Caco-2 (cell line): ENCODE measurements at regions not wholly inside any gene's neighbourhood (a gene's known extent, or its start where the extent isn't known, plus 50 kb on each side); places are given as distances from the start of the nearest gene placed in this dataset.

ENCODE experiments used
- BruUV-seq: library from RNA; stranded (reverse); fragments of 400-500 nt; replicated peaks from 2 replicates; lab custom pipeline; 2021; lab: Mats Ljungman, UMichigan
- CTCF ChIA-PET: fragments of 300-600 bp; sonication (Branson Sonifier 250); formaldehyde crosslinking; loops from one replicate; lab custom pipeline; 2022; ENCODE audit warnings: antibody characterized with exemption; lab: Charles Lee
- POLR2A ChIA-PET: fragments of 300-600 bp; sonication (Branson Sonifier 250); formaldehyde crosslinking; loops from one replicate; lab custom pipeline; 2022; ENCODE audit warnings: antibody characterized with exemption; lab: Charles Lee
- DNase-seq, 2 experiments: peaks; one replicate each; pipeline versions ENCODE4 v3.0.0 to v3.0.0-alpha.2; 2020 to 2022
- H3K27me3 ChIP-seq: replicated peaks from 2 replicates; pipeline ENCODE4 v1.6.0; 2011; ENCODE audit warnings: low read length; ENCODE audit not compliant: control insufficient read depth, insufficient read depth
- H3K36me3 ChIP-seq: 2 replicates; pipeline ENCODE4 v1.5.1; 2011; ENCODE audit warnings: low read length; ENCODE audit not compliant: control insufficient read depth, insufficient read depth
- H3K4me1 ChIP-seq: fragments of 250-450 bp; sonication (Bioruptor Pico); 2 replicates; pipeline ENCODE4 v1.5.1; 2020; ENCODE audit warnings: mild to moderate bottlenecking
- H3K4me3 ChIP-seq: 2 replicates; pipeline ENCODE4 v1.5.1; 2011; ENCODE audit warnings: low read depth, mild to moderate bottlenecking, control low read depth, low read length
- H3K9me3 ChIP-seq: fragments of 250-450 bp; sonication (Bioruptor Pico); 2 replicates; pipeline ENCODE4 v1.5.1; 2020; ENCODE audit warnings: mild to moderate bottlenecking, moderate library complexity
- H3K27ac Mint-ChIP-seq: one replicate; pipeline ENCODE4 v1.8.0; 2022; ENCODE audit warnings: mixed read lengths; ENCODE audit not compliant: unreplicated experiment
- H3K27me3 Mint-ChIP-seq: one replicate; pipeline ENCODE4 v1.8.0; 2022; ENCODE audit warnings: mixed read lengths; ENCODE audit not compliant: insufficient read depth, unreplicated experiment
- H3K36me3 Mint-ChIP-seq: one replicate; pipeline ENCODE4 v1.8.0; 2022; ENCODE audit warnings: mild to moderate bottlenecking, mixed read lengths; ENCODE audit not compliant: insufficient read depth, unreplicated experiment
- H3K4me1 Mint-ChIP-seq: one replicate; pipeline ENCODE4 v1.8.0; 2022; ENCODE audit warnings: low read depth, mixed read lengths; ENCODE audit not compliant: unreplicated experiment
- H3K4me3 Mint-ChIP-seq: one replicate; pipeline ENCODE4 v1.8.0; 2022; ENCODE audit warnings: mild to moderate bottlenecking, moderate library complexity, mixed read lengths; ENCODE audit not compliant: unreplicated experiment
- H3K9me3 Mint-ChIP-seq: one replicate; pipeline ENCODE4 v1.8.0; 2022; ENCODE audit warnings: mixed read lengths; ENCODE audit not compliant: unreplicated experiment
- intact Hi-C: fragments of 100-400 bp; cut with micrococcal nuclease; formaldehyde crosslinking; loops from one replicate; pipeline ENCODE4 v1.10.0; 2022; ENCODE audit not compliant: unreplicated experiment
- TF ChIP-seq, protein P1 (sequence below), 2 experiments: fragments of 200-600 bp in 1 of 2; IDR thresholded peaks; 1 replicate in 1 of 2; 2 replicates in 1 of 2; pipeline versions ENCODE4 v1.5.1 to v1.8.0; 2011 to 2022; ENCODE audit warnings: antibody characterized with exemption in 1 of 2, control low read depth in 1 of 2, inconsistent platforms in 1 of 2, low read depth in 1 of 2, low read length in 1 of 2, mild to moderate bottlenecking in 1 of 2, moderate library complexity in 1 of 2; ENCODE audit not compliant: insufficient read depth in 1 of 2, severe bottlenecking in 1 of 2, unreplicated experiment in 1 of 2

DNA sequence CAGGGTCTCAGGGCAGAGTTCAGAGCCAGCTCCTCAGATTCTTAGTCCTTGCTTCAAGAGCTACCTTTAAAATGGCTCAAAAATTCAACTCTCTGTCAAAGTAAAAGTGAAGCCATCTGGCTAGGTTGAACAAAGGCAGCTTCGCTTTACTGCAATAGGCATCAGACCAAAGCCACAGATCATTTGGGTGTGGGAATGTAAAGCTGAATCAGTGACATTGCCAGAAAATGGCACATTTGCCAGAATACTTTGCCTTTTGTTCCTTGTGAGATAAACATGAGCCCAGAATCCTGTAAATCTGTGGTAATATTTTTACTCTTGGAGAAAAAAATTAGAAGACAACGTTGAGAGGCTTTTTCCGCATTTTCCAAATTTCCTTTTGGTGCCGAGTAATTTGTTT, 210.5 kb downstream of the PALM2AKAP2 start:
- no TSS peak for BruUV-seq
- TF ChIP-seq, protein P1, sequence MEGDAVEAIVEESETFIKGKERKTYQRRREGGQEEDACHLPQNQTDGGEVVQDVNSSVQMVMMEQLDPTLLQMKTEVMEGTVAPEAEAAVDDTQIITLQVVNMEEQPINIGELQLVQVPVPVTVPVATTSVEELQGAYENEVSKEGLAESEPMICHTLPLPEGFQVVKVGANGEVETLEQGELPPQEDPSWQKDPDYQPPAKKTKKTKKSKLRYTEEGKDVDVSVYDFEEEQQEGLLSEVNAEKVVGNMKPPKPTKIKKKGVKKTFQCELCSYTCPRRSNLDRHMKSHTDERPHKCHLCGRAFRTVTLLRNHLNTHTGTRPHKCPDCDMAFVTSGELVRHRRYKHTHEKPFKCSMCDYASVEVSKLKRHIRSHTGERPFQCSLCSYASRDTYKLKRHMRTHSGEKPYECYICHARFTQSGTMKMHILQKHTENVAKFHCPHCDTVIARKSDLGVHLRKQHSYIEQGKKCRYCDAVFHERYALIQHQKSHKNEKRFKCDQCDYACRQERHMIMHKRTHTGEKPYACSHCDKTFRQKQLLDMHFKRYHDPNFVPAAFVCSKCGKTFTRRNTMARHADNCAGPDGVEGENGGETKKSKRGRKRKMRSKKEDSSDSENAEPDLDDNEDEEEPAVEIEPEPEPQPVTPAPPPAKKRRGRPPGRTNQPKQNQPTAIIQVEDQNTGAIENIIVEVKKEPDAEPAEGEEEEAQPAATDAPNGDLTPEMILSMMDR (IDR thresholded peaks at IDR 0.05; ENCODE audit: insufficient read depth in 1 of 2, low read depth in 1 of 2, low read length in 1 of 2, severe bottlenecking in 1 of 2, unreplicated experiment in 1 of 2) = no peak
- Mint-ChIP-seq H3K27me3 (no peaks in the 10 kb centered on the region), H3K36me3 (no peaks in the 10 kb centered on the region), H3K4me1 (no peaks in the 10 kb centered on the region), H3K4me3 (no peak overlapping the region), H3K27ac (no peak overlapping the region), H3K9me3 (no peaks in the 10 kb centered on the region)
- no peaks in the 10 kb centered on the region for H3K4me1 ChIP-seq
- no peaks in the 10 kb centered on the region for H3K36me3 ChIP-seq
- ChIA-PET POLR2A (no interaction called here), CTCF (no interaction called here)
- no peaks in the 10 kb centered on the region for H3K27me3 ChIP-seq
- no peak for DNase-seq
- intact Hi-C loops = no loop called here
- H3K9me3 ChIP-seq = no peaks in the 10 kb centered on the region
- H3K4me3 ChIP-seq = no peak overlapping the region

DNA sequence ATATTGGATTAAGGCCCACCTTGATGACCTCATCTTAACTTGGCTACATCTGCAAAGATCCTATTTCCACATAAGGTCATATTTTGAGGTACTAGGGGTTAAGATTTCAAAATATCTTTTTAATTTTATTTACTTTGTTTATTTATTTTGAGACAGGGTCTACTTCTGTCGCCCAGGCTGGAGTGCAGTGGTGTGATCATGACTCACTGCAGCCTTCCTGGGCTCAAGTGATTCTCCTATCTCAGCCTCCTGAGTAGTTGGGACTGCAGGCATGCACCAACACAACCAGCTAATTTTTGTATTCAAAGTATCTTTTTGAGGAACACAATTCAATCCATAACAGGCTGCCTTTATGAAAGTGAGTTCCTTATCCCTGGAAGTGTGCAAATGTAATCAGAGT, 212.3 kb downstream of the PALM2AKAP2 start:
- intact Hi-C loops = no loop called here
- no peak overlapping the region for H3K27ac Mint-ChIP-seq
- H3K36me3 Mint-ChIP-seq = no peaks in the 10 kb centered on the region
- no TSS peak for BruUV-seq
- no peaks in the 10 kb centered on the region for H3K27me3 ChIP-seq
- TF ChIP-seq, protein P1 (IDR thresholded peaks at IDR 0.05; ENCODE audit: insufficient read depth in 1 of 2, low read depth in 1 of 2, low read length in 1 of 2, severe bottlenecking in 1 of 2, unreplicated experiment in 1 of 2) = no peak
- no peak for DNase-seq
- H3K27me3 Mint-ChIP-seq = no peaks in the 10 kb centered on the region
- H3K9me3 ChIP-seq = no peaks in the 10 kb centered on the region
- H3K4me3 ChIP-seq = no peak overlapping the region
- H3K36me3 ChIP-seq = no peaks in the 10 kb centered on the region
- H3K4me1 Mint-ChIP-seq = no peaks in the 10 kb centered on the region
- no peaks in the 10 kb centered on the region for H3K4me1 ChIP-seq
- POLR2A ChIA-PET = no interaction called here
- H3K4me3 Mint-ChIP-seq = no peak overlapping the region
- H3K9me3 Mint-ChIP-seq = no peaks in the 10 kb centered on the region
- CTCF ChIA-PET = no interaction called here

DNA sequence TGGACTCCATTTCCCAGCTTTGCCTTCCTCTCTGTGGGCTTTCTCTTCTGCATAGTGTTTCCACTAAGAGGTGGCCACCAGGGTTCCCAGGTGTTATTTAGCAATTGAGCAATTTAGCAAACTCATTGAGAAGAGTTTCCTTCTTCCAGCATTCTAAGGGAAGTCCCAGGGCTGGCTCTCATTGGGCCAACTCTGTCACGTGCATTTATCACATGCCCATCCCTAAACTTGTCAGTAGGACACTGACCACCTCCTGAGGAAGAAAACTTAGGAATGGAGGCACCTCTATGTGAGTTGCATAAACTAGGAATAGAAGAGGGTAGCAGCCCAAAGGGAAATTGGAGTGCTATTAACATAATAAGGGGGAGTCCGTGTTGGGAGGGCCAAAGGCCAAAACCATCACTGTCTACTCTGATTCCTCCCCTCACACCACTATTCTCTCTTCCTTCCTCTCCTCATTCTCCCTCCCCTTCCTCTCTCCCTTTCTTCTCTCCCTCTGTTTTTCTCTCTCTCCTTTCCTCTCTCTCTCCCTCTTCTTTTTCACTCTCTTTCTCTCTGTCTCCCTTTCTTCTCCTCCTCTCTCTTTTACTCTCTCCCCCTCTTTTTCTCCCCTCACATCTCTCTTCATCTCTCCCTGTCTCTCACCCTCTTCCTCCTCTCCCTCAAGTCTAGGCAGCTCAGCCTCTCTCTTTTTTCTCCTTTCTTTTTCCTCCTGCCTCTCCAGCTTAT, 213.4 kb downstream of the PALM2AKAP2 start:
- DNase-seq = no peak
- Histone ChIP-seq H3K36me3 (no peaks in the 10 kb centered on the region), H3K27me3 (no peaks in the 10 kb centered on the region), H3K9me3 (no peaks in the 10 kb centered on the region), H3K4me3 (no peak overlapping the region), H3K4me1 (no peaks in the 10 kb centered on the region)
- intact Hi-C loops = no loop called here
- Mint-ChIP-seq H3K9me3 (no peaks in the 10 kb centered on the region), H3K4me1 (no peaks in the 10 kb centered on the region), H3K27ac (no peak overlapping the region), H3K4me3 (no peak overlapping the region), H3K36me3 (peaks cover 6% of the 10 kb centered on the region), H3K27me3 (no peaks in the 10 kb centered on the region)
- ChIA-PET CTCF (no interaction called here), POLR2A (no interaction called here)
- BruUV-seq = no TSS peak
- TF ChIP-seq, protein P1 (IDR thresholded peaks at IDR 0.05; ENCODE audit: insufficient read depth in 1 of 2, low read depth in 1 of 2, low read length in 1 of 2, severe bottlenecking in 1 of 2, unreplicated experiment in 1 of 2) = no peak
